NCI-H2029 treated with DMSO at 0.1 percent for 48 hours (cell line): ENCODE measurements at regions not wholly inside any gene's neighbourhood (a gene's known extent, or its start where the extent isn't known, plus 50 kb on each side); places are given as distances from the start of the nearest gene placed in this dataset.
A peak's percentile ranks its signal among the peaks of the same experiment; 100 is the strongest.

ENCODE experiments used
- DNase-seq: peaks from one replicate; lab custom pipeline; 2025; lab: John Stamatoyannopoulos, UW

DNA sequence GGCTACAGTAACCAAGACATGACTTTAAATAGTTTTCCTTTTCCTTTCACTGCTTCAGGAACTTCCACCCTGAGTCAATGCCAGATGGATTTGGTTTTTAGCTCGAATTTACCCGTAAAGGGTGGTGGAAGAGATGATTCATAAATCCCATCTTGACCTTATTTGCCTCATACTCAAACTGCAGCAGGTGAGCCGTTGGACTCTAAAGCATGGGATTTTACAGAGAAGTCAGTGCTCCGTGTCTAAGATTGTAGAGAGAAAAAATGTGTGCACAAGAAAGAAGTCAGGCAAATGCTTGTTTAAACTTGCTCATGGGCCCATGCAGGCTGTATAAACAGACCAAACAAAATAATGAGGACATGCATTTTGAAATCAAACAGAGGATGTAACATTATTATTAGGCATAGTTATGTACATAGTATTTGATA is 369.7 kb upstream of the TRIB2 start:
- DNase-seq: no peak

DNA sequence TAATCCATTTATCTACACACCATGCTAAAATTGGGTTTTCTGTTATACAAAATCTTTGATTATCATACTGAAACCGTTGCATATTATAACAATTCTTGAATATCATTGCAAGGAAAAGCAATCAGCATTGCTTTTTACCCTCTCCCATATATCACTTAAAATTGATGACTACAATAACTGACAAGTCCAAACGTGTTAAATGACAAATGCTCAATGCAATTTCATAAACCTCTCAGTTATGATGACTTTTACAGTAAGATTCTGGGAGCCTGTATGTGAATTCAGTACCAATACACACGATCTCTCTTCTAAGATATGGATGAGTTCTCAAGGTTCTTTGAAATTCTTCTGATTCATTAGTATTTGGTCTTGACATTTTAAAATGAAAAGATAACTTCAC is 368.5 kb upstream of the TRIB2 start:
- no peak for DNase-seq

DNA sequence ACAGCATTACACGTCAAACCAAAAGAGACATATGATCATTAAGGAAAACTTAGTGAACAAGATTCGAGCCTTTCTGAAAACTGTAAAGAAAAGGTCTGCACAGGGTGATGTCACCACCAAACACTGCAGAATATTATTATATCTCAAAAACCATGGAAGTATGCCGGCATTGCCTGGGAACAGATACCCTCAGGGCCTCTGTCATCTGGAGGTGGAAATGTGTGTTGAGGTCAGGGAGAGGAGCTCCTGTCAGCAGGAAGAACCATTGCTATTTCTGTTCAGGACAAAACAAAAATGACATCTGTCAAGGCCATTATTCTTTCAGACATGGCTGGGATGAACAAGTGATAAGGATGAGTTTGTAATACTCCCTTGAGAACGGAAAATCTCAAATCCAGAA is 365.9 kb upstream of the TRIB2 start:
- no peak for DNase-seq

DNA sequence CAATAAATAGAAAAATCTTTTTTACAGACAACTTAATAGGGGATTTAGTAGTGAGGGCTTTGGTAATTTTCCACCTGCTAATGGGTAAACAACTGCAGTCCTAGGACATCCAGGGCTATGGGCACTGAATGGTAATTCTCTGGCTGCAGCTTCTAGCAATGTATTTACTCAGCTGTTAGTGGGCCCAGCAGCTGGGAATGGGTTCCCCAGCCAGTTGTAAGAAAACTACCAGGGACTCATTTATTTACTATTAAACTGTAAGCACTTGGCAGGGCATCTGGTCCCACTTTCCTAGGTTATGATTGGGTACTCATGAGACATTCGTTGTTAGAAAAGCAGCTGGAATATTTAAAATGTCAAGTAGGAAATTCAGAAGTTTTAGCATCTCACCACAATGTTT is 363.8 kb upstream of the TRIB2 start:
- peak; percentile 63 for DNase-seq

DNA sequence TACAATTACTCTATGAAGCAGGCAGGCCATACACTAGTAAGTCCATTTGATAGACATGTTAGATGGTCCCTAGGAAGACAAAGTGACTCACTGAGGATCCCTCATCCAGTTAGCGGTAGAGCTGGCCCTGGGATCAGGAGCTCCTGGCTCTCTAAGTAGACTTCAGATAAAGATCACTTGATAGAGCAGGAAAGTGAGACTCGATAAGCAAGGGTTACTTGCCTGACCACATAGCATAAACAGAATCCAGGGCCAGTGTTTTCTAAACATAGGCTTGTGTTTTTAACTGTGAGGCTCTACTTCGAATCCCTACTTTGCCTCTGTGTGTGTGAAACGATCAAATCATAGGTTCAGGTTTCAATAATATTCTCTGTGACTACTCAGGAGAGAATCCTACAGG is 355.2 kb upstream of the TRIB2 start:
- DNase-seq: no peak

DNA sequence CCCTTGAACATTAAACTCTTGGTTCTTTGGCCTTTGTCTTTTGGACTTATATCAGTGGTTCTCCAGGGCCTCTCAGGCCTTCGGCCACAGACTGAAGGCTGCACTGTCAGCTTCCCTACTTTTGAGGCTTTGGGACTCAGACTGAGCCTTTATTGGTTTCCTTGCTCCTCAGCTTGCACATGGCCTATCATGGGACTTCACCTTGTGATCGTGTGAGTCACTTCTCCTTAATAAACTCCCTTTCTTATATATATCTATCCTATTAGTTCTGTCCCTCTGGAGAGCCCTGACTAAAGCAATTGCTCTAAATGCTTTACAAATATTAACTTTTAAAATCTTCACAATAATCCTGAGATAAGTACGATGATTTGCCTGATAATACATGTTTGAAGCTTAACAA is 353.6 kb upstream of the TRIB2 start:
- DNase-seq: no peak

DNA sequence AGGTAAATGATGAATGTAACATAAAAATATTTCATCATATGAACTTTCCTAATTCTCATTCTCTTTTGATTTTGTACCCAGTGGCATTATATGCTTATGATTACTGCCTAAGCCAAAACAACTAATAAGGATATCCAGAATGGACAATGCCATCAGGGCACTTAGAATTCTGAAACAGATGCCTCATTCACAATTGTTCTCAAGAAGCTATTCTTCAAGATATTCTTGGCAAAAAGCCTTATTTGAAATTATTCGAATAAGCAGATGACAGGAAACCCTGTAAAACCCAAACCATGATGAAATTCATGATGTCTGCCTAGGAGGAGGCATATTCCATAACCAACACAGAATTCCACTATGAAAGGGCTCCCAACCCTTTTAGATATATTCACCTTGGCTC is 353.2 kb upstream of the TRIB2 start:
- no peak for DNase-seq

DNA sequence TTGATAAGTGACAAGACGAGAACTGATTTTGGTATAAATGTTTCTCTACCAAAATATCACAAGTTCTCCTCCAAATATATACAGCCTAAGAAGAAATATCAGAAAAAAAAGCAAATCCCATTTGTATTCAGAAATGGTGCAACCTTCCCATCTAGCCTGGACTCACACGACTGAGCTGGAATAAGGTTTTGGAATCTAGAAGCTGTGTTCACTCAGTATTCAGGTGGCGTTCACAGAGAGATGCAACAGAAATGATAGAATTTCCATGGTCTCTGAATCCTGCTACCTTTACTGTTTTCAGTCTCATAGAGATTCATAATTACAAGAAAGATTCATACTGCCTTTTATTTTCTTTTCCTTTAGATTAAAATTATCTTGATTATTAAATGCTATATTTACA is 347.2 kb upstream of the TRIB2 start:
- no peak for DNase-seq

DNA sequence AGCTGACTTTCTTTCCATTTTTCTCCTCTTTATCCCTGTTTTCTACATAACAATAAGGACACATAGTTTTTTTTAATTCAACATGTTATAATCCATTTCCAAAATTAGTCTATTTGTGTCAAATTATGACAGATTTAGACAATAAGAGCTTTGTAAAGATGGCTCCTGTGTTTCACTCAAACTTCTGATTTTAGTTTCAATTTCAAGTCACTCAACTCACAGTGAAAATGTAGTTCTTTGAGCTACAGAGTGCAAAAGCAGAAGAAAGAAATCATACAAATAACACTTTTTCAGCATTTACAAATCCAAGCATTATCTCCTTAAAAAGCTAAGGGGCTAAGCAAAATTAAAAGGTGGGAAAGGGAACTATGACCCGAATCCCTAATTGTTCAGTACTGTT is 340.7 kb upstream of the TRIB2 start:
- no peak for DNase-seq

DNA sequence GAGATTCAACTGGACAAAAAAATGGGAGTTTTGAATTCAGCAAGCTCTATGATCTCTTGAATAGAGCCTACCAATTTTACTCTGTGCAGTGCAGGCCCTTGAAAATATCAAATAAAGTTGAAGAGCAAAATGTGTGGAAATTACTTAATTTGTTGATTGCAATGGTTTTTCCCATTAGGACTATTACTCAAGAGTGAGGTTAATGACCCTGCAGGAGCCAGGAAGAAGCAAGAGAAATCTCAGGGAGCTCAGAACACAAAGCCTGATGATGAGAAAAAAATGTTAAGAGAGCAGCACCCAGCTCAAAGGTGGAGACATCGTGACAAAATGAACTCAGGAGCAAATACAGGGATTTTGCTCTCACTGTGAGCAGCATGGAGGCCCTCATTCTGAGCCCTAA is 337.6 kb upstream of the TRIB2 start:
- no peak for DNase-seq

DNA sequence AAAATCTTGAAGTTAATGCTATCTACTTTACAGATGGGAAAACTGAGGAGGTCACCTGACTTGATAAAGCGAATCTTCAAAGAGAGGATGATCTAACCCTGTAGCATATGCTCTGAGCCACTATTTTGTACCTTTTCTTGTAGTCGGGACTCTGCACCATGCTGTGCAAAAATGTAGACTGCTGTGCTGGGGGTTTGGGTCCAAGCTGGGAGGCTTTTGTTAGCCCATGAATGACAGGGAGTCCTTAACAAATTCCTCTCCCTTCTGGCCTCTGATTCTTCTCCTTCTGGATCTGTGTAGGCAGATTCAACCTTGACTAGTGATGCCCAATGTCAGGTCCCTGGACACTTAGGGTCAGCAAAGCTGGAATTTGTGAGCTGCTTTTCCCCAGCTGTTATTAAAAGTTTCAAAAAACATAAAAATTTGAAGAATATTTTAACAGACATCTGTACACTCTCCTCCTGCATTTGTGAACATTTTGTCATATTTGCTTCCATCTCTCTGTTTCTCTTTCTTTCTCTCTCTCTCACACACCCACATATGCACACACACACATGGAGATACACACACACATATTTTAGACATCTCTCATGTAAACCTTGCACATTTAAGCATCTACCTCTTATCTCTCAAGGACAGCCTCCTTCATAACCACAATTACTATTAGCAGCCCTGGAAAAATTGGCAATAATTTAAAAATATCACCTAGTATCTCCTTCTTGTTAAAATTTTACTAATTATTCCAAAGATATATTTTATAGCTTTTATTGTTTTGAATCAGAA is 335.0 kb upstream of the TRIB2 start:
- DNase-seq: no peak

DNA sequence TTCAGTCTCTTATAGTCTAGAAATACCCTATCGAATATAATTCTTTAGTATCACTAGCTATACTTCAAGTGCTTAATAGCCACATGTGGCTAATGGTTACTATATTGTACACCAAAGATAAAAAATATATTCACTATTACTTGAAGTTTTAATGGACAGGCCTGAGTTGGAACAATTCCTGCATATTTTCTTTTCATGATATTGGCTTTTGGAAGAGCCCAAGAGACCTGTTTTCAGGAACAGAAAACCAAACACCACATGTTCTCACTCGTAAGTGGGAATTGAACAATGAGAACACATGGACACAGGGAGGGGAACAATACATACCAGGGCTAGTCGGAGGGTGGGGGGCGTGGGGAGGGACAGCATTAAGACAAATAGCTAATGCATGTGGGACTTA is 334.4 kb upstream of the TRIB2 start:
- DNase-seq: no peak

DNA sequence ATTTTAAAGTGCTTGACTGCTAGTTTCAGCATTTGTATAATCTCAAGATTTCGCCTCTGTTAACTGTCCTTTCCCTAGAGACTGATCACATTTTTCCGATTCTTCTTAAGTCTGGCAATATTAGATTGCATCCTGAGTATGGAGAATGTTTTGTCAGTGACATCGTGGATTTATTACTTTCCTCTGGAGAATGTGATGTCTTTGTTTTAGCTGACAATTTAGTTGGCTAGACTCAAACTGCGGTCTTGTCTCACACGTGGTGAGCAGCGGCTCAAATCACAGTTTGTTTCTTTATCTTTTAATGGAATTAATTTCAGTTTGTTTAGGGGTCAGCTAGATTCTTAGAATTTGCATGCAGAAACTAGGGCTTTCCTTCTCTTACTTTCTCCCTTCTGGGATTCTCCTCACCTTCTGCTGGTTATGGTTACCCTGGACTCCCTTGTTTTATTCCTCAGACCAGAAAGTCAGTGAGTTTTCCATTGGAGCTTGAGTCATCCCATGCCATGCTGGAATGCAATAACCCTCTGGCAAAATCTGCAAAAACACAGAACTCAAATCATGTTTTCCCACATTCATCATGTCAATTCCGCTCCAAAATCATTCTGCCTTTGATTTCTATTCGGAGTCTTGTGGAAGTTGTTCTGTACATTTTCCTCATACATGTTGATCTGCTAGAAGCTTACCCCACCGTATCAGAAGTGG is 327.2 kb upstream of the TRIB2 start:
- DNase-seq: no peak

DNA sequence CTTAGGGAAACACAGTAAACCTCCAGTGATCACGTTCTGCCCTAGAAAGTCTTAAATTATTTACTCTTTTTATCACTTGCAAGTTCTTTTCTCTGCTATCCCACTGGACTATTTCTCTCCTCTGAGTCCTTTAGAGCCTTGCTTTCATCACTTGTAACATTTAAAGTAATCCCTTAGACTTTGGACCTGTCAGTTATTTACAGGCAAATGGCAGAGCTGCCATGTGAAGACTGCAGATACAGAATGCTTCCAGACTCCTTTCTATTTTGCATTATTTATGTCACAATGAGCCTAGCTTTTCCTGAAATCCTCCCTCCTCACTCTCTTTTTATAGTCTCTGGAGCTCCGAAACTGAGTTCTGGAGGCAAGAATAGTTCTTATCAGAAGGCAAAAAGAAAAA is 325.6 kb upstream of the TRIB2 start:
- no peak for DNase-seq

DNA sequence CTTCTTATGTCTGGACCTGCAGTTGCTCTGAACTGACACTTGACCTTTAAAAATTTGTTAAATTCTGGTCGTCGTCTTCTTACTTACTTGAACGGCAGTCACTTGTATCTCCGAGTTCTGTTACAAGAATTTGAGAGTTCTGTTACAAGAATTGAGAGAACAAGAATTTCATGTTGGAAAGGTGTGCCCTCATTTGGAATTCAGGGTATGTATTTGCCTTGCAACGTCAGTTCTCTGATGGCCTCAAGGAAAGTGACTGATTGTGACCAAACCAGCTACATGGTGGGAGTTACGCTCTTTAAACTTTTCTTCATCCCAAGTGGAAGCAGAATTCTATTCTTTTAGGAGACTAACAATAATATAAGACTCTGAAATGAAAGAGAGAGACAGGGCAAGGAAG is 320.0 kb upstream of the TRIB2 start:
- no peak for DNase-seq

DNA sequence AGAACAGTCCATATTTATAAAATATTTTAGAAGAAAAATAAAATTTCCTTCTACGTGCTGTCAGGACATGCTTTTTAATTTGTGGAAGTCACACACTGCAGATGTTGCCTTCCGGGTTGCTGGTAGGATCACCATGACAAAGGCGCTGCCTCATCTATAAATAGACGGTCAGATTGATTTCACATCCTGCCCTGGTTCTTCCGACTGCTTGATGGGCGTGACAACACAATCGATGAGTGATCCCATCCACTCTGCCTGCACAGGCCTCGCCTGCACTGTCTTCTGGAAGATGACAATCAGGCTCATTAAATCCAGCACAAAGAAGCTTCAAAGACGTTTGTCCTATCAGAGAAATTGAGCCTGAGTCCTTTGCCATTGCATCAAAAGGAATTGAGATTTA is 318.9 kb upstream of the TRIB2 start:
- DNase-seq: no peak

DNA sequence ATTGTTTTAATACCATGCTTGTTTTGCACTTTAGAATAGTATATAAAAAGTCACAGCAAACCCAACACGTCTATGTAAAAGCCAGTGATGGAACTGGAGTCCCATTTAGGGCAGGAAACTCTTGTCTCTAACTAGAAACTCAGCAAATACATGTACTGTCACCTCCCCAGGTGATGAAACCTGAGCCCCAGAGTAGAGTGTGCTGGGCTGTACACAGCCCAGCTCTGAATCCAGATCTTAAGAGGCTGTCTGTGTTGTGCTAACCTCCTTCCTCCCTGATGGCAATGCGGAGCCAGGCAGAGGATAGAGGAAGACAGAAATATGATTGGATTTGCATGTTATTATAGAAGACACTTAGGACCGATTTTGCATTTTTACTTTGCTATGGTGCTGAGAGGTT is 317.5 kb upstream of the TRIB2 start:
- no peak for DNase-seq

DNA sequence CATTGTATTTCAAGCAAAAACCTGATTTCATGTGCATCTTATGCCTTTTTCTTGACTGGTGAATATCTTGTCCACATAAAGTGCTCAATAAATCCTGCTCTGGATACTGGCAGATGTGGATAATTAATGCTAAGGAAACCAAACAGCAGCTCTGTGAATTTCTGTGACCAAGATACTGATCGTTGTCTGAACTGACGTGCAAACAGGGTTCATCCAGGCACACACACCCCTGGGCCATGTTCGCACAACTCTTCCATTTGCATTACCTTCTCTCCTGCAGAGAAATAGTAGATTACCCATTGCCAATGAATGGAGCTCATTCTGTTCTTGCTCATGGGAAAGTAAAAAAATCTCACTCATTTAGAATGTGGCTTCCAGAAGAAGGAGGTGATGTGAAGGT is 316.2 kb upstream of the TRIB2 start:
- DNase-seq: no peak

DNA sequence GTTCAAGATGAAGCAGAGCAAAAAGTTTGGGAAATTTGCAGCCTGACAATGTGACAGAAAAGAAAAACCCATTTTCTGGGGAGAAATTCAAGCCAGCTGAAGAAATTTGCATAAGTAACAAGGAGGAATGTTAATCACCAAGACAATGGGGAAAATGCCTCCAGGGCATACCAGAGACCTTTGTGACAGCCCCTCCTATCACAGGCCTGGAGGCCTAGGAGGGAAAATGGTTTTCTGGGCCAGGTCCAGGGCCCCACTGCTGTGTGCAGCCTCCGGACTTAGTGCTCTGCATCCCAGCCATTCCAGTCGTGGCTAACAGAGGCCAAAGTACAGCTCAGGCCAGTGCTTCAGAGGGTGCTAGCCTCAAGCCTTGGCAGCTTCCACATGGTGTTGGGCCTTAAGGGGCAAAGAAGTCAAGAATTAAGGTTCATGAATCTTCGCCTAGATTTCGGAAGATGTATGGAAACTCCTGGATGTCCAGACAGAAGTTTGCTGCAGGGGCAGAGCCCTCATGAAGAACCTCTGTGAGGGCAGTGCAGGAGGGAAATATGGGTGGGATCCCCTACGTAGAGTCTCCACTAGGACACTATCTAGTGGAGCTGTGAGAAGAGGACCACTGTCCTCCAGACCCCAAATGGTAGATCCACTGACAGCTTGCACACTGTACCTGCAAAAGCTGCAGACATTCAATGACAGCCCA is 314.1 kb upstream of the TRIB2 start:
- no peak for DNase-seq

DNA sequence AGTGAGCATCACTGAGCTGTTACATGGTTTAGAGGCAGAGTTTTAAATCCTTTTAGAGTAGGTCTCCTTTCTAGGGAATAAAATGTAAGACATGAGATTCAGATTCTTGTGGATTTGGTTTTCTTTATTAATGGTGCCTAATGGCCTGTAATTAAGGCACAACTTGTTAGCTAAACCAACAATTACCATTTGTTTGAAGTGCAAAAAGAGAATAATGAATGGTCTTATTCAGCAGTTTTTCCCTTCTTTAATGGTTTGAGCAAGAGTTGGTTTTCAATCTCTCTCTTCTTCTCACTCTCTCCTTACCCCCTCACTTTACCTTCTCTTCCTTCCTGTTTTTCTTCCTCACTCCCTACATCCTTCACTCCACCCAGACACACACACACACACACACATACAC is 312.2 kb upstream of the TRIB2 start:
- DNase-seq: no peak

DNA sequence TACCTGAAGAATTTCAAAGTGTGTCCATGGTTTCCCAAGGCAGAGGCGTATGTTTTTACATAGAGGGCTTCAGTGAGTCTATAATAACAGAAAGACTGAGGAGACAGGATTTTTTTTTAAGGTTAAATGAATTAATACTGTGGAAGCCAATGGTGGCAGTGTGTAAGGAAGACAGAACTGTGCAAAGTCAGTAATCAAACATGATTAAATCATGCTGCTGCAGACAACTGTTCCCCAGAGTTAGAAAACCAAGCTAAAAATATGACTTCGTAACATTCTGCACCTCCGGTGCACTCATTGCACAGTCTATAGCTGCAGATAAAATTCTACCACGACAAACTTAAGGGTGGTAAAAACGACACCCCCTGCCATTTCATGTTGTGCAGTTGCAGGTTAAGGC is 309.6 kb upstream of the TRIB2 start:
- no peak for DNase-seq

DNA sequence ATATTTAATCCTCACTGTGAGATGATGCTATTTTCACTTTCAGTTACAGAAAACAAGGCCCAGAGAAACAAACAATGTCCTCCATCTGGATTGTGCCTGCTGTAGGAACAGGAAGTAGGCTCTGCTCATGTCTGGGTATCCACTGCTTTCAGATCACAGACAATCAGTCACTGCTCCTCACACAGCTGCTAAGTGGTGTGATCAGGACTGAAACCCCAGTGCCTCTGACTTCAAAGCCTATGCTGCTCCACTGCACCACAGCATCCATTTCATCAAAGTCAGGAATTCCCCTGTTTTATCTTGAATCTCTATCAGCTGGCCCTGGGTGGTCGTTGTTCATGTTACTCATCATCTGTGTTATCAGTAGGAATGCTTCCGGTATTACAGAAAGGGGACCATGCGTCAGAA is 303.8 kb upstream of the TRIB2 start:
- DNase-seq: no peak

DNA sequence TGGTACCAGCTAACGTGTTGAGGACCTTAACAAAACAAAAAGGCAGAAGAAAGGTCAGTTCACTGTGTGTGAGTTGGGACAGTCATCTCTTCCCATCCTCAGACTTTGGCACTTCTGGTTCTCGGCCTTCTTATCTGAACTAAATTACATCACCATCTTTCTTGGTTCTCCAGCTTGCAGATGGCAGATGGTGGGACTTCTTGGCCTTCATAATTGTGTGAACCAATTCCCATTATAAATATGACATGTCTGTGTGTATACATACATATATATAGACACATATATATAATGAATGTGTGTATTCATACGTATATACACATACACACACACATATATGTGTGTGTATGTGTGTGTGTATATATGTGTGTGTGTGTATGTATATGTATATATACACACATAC is 301.2 kb upstream of the TRIB2 start:
- DNase-seq: no peak
